K562 (cell line): ENCODE measurements at regions not wholly inside any gene's neighbourhood (a gene's known extent, or its start where the extent isn't known, plus 50 kb on each side); places are given as distances from the start of the nearest gene placed in this dataset.

Source experiments
- ATAC-seq: fragments of 200-7000 bp; cut with Tn5 transposase; 3 replicates; pipeline ENCODE4 v1.9.1; 2020; ENCODE audit warnings: moderate library complexity
- BruUV-seq: library from RNA; stranded (reverse); fragments of 400-500 nt; replicated peaks from 2 replicates; lab custom pipeline; 2021; lab: Mats Ljungman, UMichigan
- CTCF ChIA-PET: fragments of 300-600 bp; formaldehyde crosslinking; extraction: SDS; loops from one replicate; lab custom pipeline; 2021; ENCODE audit warnings: low intra/inter-chr PET ratio; lab: Yijun Ruan, JAX
- POLR2A ChIA-PET: fragments of 300-600, 350-650 bp; sonication (Branson Sonifier 250); formaldehyde crosslinking; extraction: SDS; loops from one replicate; lab custom pipeline; 2021; ENCODE audit warnings: antibody characterized with exemption, inconsistent platforms; lab: Yijun Ruan, JAX
- DNase-seq, 4 experiments: peaks; one replicate each; pipeline versions ENCODE4 v3.0.0 to v3.0.0-alpha.2; 2011 to 2018; ENCODE audit warnings: low spot score in 3 of 4, mixed read lengths in 3 of 4; ENCODE audit errors: extremely low read depth in 1 of 4
- FAIRE-seq: peaks from 2 replicates; lab custom pipeline; 2011; peaks lifted over from hg19 to GRCh38; lab: Jason Lieb, UNC
- H2AFZ ChIP-seq: 2 replicates; pipeline ENCODE4 v1.6.0; 2011; ENCODE audit warnings: low read depth, low read length, control low read depth, inconsistent platforms
- H3K27ac ChIP-seq: fragments of 200-600 bp; 3 replicates; pipeline ENCODE4 v1.8.0; 2011; ENCODE audit warnings: low read depth, mild to moderate bottlenecking, control low read depth, inconsistent platforms, low read length, moderate library complexity, mixed read lengths; ENCODE audit errors: extremely low read depth
- H3K27me3 ChIP-seq, 2 experiments: fragments of 300-600 bp in 1 of 2; 2 replicates in 1 of 2; 3 replicates in 1 of 2; pipeline versions ENCODE4 v1.6.0 to v1.8.0; 2011; ENCODE audit warnings: inconsistent platforms in 2 of 2, low read length in 2 of 2, mild to moderate bottlenecking in 1 of 2, mixed read lengths in 1 of 2, moderate library complexity in 1 of 2; ENCODE audit not compliant: control insufficient read depth in 2 of 2, insufficient read depth in 2 of 2
- H3K36me3 ChIP-seq: fragments of 300-600 bp; 3 replicates; pipeline ENCODE4 v1.8.0; 2011; ENCODE audit warnings: mild to moderate bottlenecking, low read length, inconsistent platforms; ENCODE audit not compliant: control insufficient read depth, insufficient read depth
- H3K4me1 ChIP-seq, 2 experiments: fragments of 200-600 bp in 1 of 2; replicated peaks in 1 of 2; 2 replicates in 1 of 2; 3 replicates in 1 of 2; pipeline versions ENCODE4 v1.5.1 to v1.8.0; 2011; ENCODE audit warnings: inconsistent platforms in 2 of 2, low read length in 2 of 2, mild to moderate bottlenecking in 1 of 2, mixed read lengths in 1 of 2, moderate library complexity in 1 of 2; ENCODE audit not compliant: control insufficient read depth in 2 of 2, insufficient read depth in 2 of 2
- H3K4me2 ChIP-seq: 2 replicates; pipeline ENCODE4 v1.6.1; 2011; ENCODE audit warnings: low read length, control low read depth, inconsistent platforms, mixed read lengths; ENCODE audit not compliant: insufficient read depth
- H3K4me3 ChIP-seq: fragments of 200-600 bp; sonication (generic), shearing (Covaris generic); 2 replicates; pipeline ENCODE4 v1.5.1; 2016; ENCODE audit warnings: control low read depth, inconsistent platforms
- H3K79me2 ChIP-seq: fragments of 200-600 bp; 3 replicates; pipeline ENCODE4 v1.8.0; 2011; ENCODE audit warnings: low read length, inconsistent platforms; ENCODE audit not compliant: control insufficient read depth, insufficient read depth
- H3K9ac ChIP-seq, 2 experiments: 2 replicates each; pipeline versions ENCODE4 v1.6.0 to v1.6.1; 2011; ENCODE audit warnings: low read depth in 2 of 2, low read length in 2 of 2, control low read depth in 1 of 2, inconsistent platforms in 1 of 2, mild to moderate bottlenecking in 1 of 2, mixed read lengths in 1 of 2; ENCODE audit not compliant: insufficient read depth in 1 of 2
- H3K9me1 ChIP-seq: one replicate; pipeline ENCODE4 v1.6.0; 2011; ENCODE audit warnings: inconsistent platforms, mild to moderate bottlenecking, low read length, moderate library complexity; ENCODE audit not compliant: control insufficient read depth, insufficient read depth
- H3K9me3 ChIP-seq: replicated peaks from 2 replicates; pipeline ENCODE4 v1.5.1; 2011; ENCODE audit warnings: low read depth, low read length, inconsistent platforms; ENCODE audit not compliant: control insufficient read depth, insufficient read depth
- H4K20me1 ChIP-seq: replicated peaks from 2 replicates; pipeline ENCODE4 v1.6.1; 2011; ENCODE audit warnings: low read length, inconsistent platforms, mixed read lengths; ENCODE audit not compliant: control insufficient read depth, insufficient read depth
- GATA2 ChIP-seq: sonication (generic); formaldehyde crosslinking; IDR thresholded peaks from 2 replicates; pipeline ENCODE4 v1.4.0; 2020; ENCODE audit warnings: mild to moderate bottlenecking, missing genetic modification reagents
- GATAD2B ChIP-seq: fragments of 450-650 bp; IDR thresholded peaks from 2 replicates; pipeline ENCODE4 v1.6.1; 2017; ENCODE audit warnings: mild to moderate bottlenecking, borderline replicate concordance
- PML ChIP-seq: IDR thresholded peaks from 2 replicates; pipeline ENCODE4 v1.6.1; 2012; ENCODE audit warnings: low read length, inconsistent platforms
- RFX7 ChIP-seq: fragments of 250-450 bp; sonication (Bioruptor Pico); IDR thresholded peaks from 2 replicates; pipeline ENCODE4 v1.5.1; 2021; ENCODE audit warnings: mild to moderate bottlenecking
- XRCC3 ChIP-seq: fragments of 450-650 bp; IDR thresholded peaks from 2 replicates; pipeline ENCODE4 v1.6.1; 2017; ENCODE audit warnings: mild to moderate bottlenecking, moderate library complexity
- ZNF589 ChIP-seq: fragments of 200-800 bp; sonication (Bioruptor generic); IDR thresholded peaks from 2 replicates; pipeline ENCODE4 v1.6.1; 2016; ENCODE audit warnings: low read depth, missing genetic modification characterization, missing compliant biosample characterization
- WGBS: fragments of 100-300 bp; shearing (Covaris generic); methylation state at CpG from one replicate; pipeline ENCODE4 v1.1.6; 2016; ENCODE audit warnings: low coverage, mixed read lengths; ENCODE audit not compliant: insufficient coverage; ENCODE audit errors: missing lambda C conversion rate; 5-methylcytosine and 5-hydroxymethylcytosine counted together
- in situ Hi-C: fragments of 300-500 bp; cut with MboI; formaldehyde crosslinking; loops from 4 replicates; pipeline ENCODE4 v1.15.0; 2018; ENCODE audit warnings: inconsistent platforms, mixed read lengths
- intact Hi-C: fragments of 100-400 bp; cut with micrococcal nuclease; formaldehyde crosslinking; loops from 2 replicates; pipeline ENCODE4 v1.14.2; 2022
- TF ChIP-seq, protein P1 (sequence below): sonication (generic); formaldehyde crosslinking; IDR thresholded peaks from 2 replicates; pipeline ENCODE4 v1.8.0; 2023; ENCODE audit warnings: mild to moderate bottlenecking, missing genetic modification reagents
- TF ChIP-seq, protein P2 (sequence below): fragments of 250-450 bp; sonication (Bioruptor Pico); IDR thresholded peaks from 2 replicates; pipeline ENCODE4 v1.5.0; 2020; ENCODE audit warnings: mild to moderate bottlenecking
- TF ChIP-seq, protein P3 (sequence below): sonication (generic); IDR thresholded peaks from 2 replicates; pipeline ENCODE4 v1.6.1; 2016

GRCh38 chr5:8647111-8647510 lies 778.2 kb downstream of the MTRR start:
- H4K20me1 ChIP-seq, result no peaks in the 10 kb centered on the region
- CTCF ChIA-PET, result no interaction called here
- in situ Hi-C loops, result no loop called here

GRCh38 chr5:8650186-8650585 lies 781.2 kb downstream of the MTRR start:
- Histone ChIP-seq H3K27me3 (no peaks in the 10 kb centered on the region), H3K4me1 (no peaks in the 10 kb centered on the region), H4K20me1 (no peaks in the 10 kb centered on the region), H3K4me3 (no peak overlapping the region), H3K36me3 (no peaks in the 10 kb centered on the region), H3K9me1 (no peaks in the 10 kb centered on the region), H3K9ac (no peak overlapping the region), H3K9me3 (peaks cover 2% of the 10 kb centered on the region; the same call in 1 of the 2 replicates), H3K27ac (no peak overlapping the region), H3K4me2 (no peak overlapping the region), H3K79me2 (no peaks in the 10 kb centered on the region), H2AFZ (no peak overlapping the region)
- FAIRE-seq, result no peak
- no TSS peak for BruUV-seq
- ATAC-seq, result no peak
- WGBS, result 0% methylated on average over 6 of the region's 6 CpGs
- ChIA-PET CTCF (no interaction called here), POLR2A (no interaction called here)
- intact Hi-C loops, result no loop called here
- DNase-seq, result no peak
- in situ Hi-C loops, result no loop called here
- no peak for TF ChIP-seq PML
- TF ChIP-seq, protein P1, sequence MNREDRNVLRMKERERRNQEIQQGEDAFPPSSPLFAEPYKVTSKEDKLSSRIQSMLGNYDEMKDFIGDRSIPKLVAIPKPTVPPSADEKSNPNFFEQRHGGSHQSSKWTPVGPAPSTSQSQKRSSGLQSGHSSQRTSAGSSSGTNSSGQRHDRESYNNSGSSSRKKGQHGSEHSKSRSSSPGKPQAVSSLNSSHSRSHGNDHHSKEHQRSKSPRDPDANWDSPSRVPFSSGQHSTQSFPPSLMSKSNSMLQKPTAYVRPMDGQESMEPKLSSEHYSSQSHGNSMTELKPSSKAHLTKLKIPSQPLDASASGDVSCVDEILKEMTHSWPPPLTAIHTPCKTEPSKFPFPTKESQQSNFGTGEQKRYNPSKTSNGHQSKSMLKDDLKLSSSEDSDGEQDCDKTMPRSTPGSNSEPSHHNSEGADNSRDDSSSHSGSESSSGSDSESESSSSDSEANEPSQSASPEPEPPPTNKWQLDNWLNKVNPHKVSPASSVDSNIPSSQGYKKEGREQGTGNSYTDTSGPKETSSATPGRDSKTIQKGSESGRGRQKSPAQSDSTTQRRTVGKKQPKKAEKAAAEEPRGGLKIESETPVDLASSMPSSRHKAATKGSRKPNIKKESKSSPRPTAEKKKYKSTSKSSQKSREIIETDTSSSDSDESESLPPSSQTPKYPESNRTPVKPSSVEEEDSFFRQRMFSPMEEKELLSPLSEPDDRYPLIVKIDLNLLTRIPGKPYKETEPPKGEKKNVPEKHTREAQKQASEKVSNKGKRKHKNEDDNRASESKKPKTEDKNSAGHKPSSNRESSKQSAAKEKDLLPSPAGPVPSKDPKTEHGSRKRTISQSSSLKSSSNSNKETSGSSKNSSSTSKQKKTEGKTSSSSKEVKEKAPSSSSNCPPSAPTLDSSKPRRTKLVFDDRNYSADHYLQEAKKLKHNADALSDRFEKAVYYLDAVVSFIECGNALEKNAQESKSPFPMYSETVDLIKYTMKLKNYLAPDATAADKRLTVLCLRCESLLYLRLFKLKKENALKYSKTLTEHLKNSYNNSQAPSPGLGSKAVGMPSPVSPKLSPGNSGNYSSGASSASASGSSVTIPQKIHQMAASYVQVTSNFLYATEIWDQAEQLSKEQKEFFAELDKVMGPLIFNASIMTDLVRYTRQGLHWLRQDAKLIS (CRISPR knock-in tag), result no peak
- no peak for TF ChIP-seq GATA2
- TF ChIP-seq XRCC3, result no peak
- TF ChIP-seq, protein P2, sequence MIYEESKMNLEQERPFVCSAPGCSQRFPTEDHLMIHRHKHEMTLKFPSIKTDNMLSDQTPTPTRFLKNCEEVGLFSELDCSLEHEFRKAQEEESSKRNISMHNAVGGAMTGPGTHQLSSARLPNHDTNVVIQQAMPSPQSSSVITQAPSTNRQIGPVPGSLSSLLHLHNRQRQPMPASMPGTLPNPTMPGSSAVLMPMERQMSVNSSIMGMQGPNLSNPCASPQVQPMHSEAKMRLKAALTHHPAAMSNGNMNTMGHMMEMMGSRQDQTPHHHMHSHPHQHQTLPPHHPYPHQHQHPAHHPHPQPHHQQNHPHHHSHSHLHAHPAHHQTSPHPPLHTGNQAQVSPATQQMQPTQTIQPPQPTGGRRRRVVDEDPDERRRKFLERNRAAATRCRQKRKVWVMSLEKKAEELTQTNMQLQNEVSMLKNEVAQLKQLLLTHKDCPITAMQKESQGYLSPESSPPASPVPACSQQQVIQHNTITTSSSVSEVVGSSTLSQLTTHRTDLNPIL, result no peak
- no peak for TF ChIP-seq RFX7 (CRISPR knock-in tag)
- TF ChIP-seq, protein P3, sequence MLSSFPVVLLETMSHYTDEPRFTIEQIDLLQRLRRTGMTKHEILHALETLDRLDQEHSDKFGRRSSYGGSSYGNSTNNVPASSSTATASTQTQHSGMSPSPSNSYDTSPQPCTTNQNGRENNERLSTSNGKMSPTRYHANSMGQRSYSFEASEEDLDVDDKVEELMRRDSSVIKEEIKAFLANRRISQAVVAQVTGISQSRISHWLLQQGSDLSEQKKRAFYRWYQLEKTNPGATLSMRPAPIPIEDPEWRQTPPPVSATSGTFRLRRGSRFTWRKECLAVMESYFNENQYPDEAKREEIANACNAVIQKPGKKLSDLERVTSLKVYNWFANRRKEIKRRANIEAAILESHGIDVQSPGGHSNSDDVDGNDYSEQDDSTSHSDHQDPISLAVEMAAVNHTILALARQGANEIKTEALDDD, result no peak
- TF ChIP-seq ZNF589 (CRISPR knock-in tag), result no peak

More at GRCh38 chr5:8647111-8647510, 778.2 kb downstream of the MTRR start:
- POLR2A ChIA-PET, result no interaction called here
- Histone ChIP-seq H3K27me3 (no peaks in the 10 kb centered on the region), H2AFZ (no peak overlapping the region), H3K9ac (no peak overlapping the region), H3K79me2 (no peaks in the 10 kb centered on the region), H3K4me1 (no peaks in the 10 kb centered on the region)
- BruUV-seq, result no TSS peak
- FAIRE-seq, result no peak
- TF ChIP-seq GATAD2B, result no peak
- TF ChIP-seq, all 486 proteins: peak for 0
- no peak overlapping the region for H3K4me2 ChIP-seq
- peaks cover 2% of the 10 kb centered on the region for H3K9me3 ChIP-seq
- no peak overlapping the region for H3K4me3 ChIP-seq
- no peak overlapping the region for H3K27ac ChIP-seq
- no peak for DNase-seq
- H3K9me1 ChIP-seq, result no peaks in the 10 kb centered on the region
- intact Hi-C loops, result no loop called here
- no peak for ATAC-seq
- H3K36me3 ChIP-seq, result no peaks in the 10 kb centered on the region
